CD8-positive, alpha-beta memory T cell (primary cell): ENCODE measurements at regions not wholly inside any gene's neighbourhood (a gene's known extent, or its start where the extent isn't known, plus 50 kb on each side); places are given as distances from the start of the nearest gene placed in this dataset.

Experiments
- CTCF ChIA-PET: fragments of 350-600 bp; sonication (Branson Sonifier 250); formaldehyde crosslinking; loops from one replicate; lab custom pipeline; 2021; ENCODE audit warnings: antibody characterized with exemption; lab: Charles Lee
- POLR2A ChIA-PET: fragments of 350-600 bp; sonication (Branson Sonifier 250); formaldehyde crosslinking; loops from one replicate; lab custom pipeline; 2021; ENCODE audit warnings: antibody characterized with exemption; lab: Charles Lee
- DNase-seq, 5 donors: peaks; one replicate each; pipeline versions ENCODE4 v3.0.0 to v3.0.0-alpha.2; 2020 to 2022; ENCODE audit warnings: mixed read lengths in 1 of 5
- H3K27ac ChIP-seq: one replicate; pipeline ENCODE4 v1.7.0; 2013; ENCODE audit warnings: low read depth, mild to moderate bottlenecking, low read length, moderate library complexity
- H3K27me3 ChIP-seq: 2 replicates; pipeline ENCODE4 v1.7.0; 2013; ENCODE audit warnings: low read length, mild to moderate bottlenecking; ENCODE audit not compliant: insufficient read depth, poor library complexity, severe bottlenecking
- H3K36me3 ChIP-seq: 2 replicates; pipeline ENCODE4 v1.7.0; 2013; ENCODE audit warnings: mild to moderate bottlenecking, low read length, moderate library complexity; ENCODE audit not compliant: insufficient read depth
- H3K4me1 ChIP-seq: 2 replicates; pipeline ENCODE4 v1.7.0; 2013; ENCODE audit warnings: mild to moderate bottlenecking, low read length, moderate library complexity; ENCODE audit not compliant: insufficient read depth
- H3K4me3 ChIP-seq: 2 replicates; pipeline ENCODE4 v1.7.0; 2013; ENCODE audit warnings: mild to moderate bottlenecking, low read length
- H3K9me3 ChIP-seq: 2 replicates; pipeline ENCODE4 v1.7.0; 2013; ENCODE audit warnings: mild to moderate bottlenecking, low read length
- H3K27ac Mint-ChIP-seq, 8 donors: one replicate each; pipeline ENCODE4 v1.8.0; 2020 to 2021; ENCODE audit warnings: mixed read lengths in 8 of 8, mild to moderate bottlenecking in 6 of 8, inconsistent platforms in 3 of 8, moderate library complexity in 3 of 8
- H3K27me3 Mint-ChIP-seq, 2 donors: one replicate each; pipeline ENCODE4 v1.8.0; 2020 to 2021; ENCODE audit warnings: mixed read lengths in 2 of 2, mild to moderate bottlenecking in 1 of 2, moderate library complexity in 1 of 2
- H3K36me3 Mint-ChIP-seq, 3 donors: one replicate each; pipeline ENCODE4 v1.8.0; 2020 to 2021; ENCODE audit warnings: mixed read lengths in 3 of 3, inconsistent platforms in 1 of 3, mild to moderate bottlenecking in 1 of 3
- H3K4me1 Mint-ChIP-seq, 3 donors: one replicate each; pipeline ENCODE4 v1.8.0; 2020 to 2021; ENCODE audit warnings: mixed read lengths in 3 of 3, inconsistent platforms in 1 of 3, mild to moderate bottlenecking in 1 of 3
- H3K4me3 Mint-ChIP-seq, 7 donors: one replicate each; pipeline ENCODE4 v1.8.0; 2020 to 2021; ENCODE audit warnings: mixed read lengths in 7 of 7, mild to moderate bottlenecking in 6 of 7, moderate library complexity in 4 of 7, inconsistent platforms in 2 of 7
- H3K9me3 Mint-ChIP-seq, 5 donors: one replicate each; pipeline ENCODE4 v1.8.0; 2020 to 2022; ENCODE audit warnings: mixed read lengths in 5 of 5, mild to moderate bottlenecking in 3 of 5, moderate library complexity in 2 of 5, inconsistent platforms in 1 of 5

GRCh38 chr7:1329261-1329660, 96.6 kb downstream of the UNCX start:
- no peak overlapping the region for H3K27ac ChIP-seq
- Mint-ChIP-seq H3K27me3 (peaks cover 13 to 14% of the 10 kb centered on the region in 2 donors), H3K36me3 (no peaks in the 10 kb centered on the region), H3K4me1 (no peaks in the 10 kb centered on the region), H3K4me3 (no peak overlapping the region), H3K27ac (no peak overlapping the region), H3K9me3 (peaks cover 0 to 3% (median under 1%) of the 10 kb centered on the region in 5 donors)
- ChIA-PET CTCF (no interaction called here), POLR2A (no interaction called here)
- peaks cover under 1% of the 10 kb centered on the region for H3K27me3 ChIP-seq
- H3K36me3 ChIP-seq = no peaks in the 10 kb centered on the region
- no peak for DNase-seq
- H3K9me3 ChIP-seq = no peaks in the 10 kb centered on the region
- H3K4me3 ChIP-seq = no peak overlapping the region
- no peaks in the 10 kb centered on the region for H3K4me1 ChIP-seq

- Mint-ChIP-seq H3K36me3 (no peaks in the 10 kb centered on the region), H3K27ac (no peak overlapping the region), H3K9me3 (peaks cover 0 to 6% (median 5%) of the 10 kb centered on the region in 5 donors), H3K4me3 (no peak overlapping the region), H3K27me3 (peaks cover 16 to 19% of the 10 kb centered on the region in 2 donors), H3K4me1 (no peaks in the 10 kb centered on the region)
- H3K27me3 ChIP-seq = peaks cover 4% of the 10 kb centered on the region
- no peaks in the 10 kb centered on the region for H3K4me1 ChIP-seq
- H3K4me3 ChIP-seq = no peak overlapping the region
- H3K27ac ChIP-seq = no peak overlapping the region
- no peaks in the 10 kb centered on the region for H3K9me3 ChIP-seq
- ChIA-PET CTCF (no interaction called here), POLR2A (no interaction called here)
- no peaks in the 10 kb centered on the region for H3K36me3 ChIP-seq
- DNase-seq = no peak
Measured at GRCh38 chr7:1329966-1330800, 97.5 kb downstream of the UNCX start.

GRCh38 chr7:1330801-1331425, 98.2 kb downstream of the UNCX start:
- ChIA-PET CTCF (no interaction called here), POLR2A (no interaction called here)
- peaks cover 0 to 9% (median 6%) of the 10 kb centered on the region in 5 donors for H3K9me3 Mint-ChIP-seq
- no peaks in the 10 kb centered on the region for H3K36me3 Mint-ChIP-seq
- H3K27me3 Mint-ChIP-seq = peaks cover 17 to 21% of the 10 kb centered on the region in 2 donors
- Histone ChIP-seq H3K36me3 (no peaks in the 10 kb centered on the region), H3K27me3 (peaks cover 4% of the 10 kb centered on the region), H3K27ac (no peak overlapping the region), H3K9me3 (no peaks in the 10 kb centered on the region), H3K4me3 (no peak overlapping the region), H3K4me1 (no peaks in the 10 kb centered on the region)
- DNase-seq = no peak
- H3K4me1 Mint-ChIP-seq = no peaks in the 10 kb centered on the region
- H3K27ac Mint-ChIP-seq = no peak overlapping the region
- no peak overlapping the region for H3K4me3 Mint-ChIP-seq

- Mint-ChIP-seq H3K9me3 (peaks cover 6 to 16% (median 13%) of the 10 kb centered on the region in 5 donors), H3K4me1 (no peaks in the 10 kb centered on the region), H3K36me3 (no peaks in the 10 kb centered on the region), H3K4me3 (no peak overlapping the region), H3K27me3 (peaks cover 17 to 22% of the 10 kb centered on the region in 2 donors), H3K27ac (no peak overlapping the region)
- ChIA-PET CTCF (no interaction called here), POLR2A (no interaction called here)
- H3K9me3 ChIP-seq = no peaks in the 10 kb centered on the region
- no peaks in the 10 kb centered on the region for H3K4me1 ChIP-seq
- peaks cover 4% of the 10 kb centered on the region for H3K27me3 ChIP-seq
- H3K36me3 ChIP-seq = no peaks in the 10 kb centered on the region
- H3K27ac ChIP-seq = no peak overlapping the region
- DNase-seq = peak in 1 of 5 donors; percentile 7
- no peak overlapping the region for H3K4me3 ChIP-seq
Measured at GRCh38 chr7:1331561-1332467, 99.1 kb downstream of the UNCX start.

GRCh38 chr7:1336509-1336908, 103.8 kb downstream of the UNCX start:
- ChIA-PET POLR2A (no interaction called here), CTCF (no interaction called here)
- Histone ChIP-seq H3K27me3 (peaks cover 4% of the 10 kb centered on the region), H3K36me3 (no peaks in the 10 kb centered on the region), H3K4me3 (no peak overlapping the region), H3K4me1 (no peaks in the 10 kb centered on the region), H3K9me3 (no peaks in the 10 kb centered on the region), H3K27ac (no peak overlapping the region)
- Mint-ChIP-seq H3K36me3 (peaks cover 0 to 9% (median 2%) of the 10 kb centered on the region in 3 donors), H3K4me1 (no peaks in the 10 kb centered on the region), H3K27me3 (peaks cover 33 to 38% of the 10 kb centered on the region in 2 donors), H3K27ac (no peak overlapping the region), H3K4me3 (no peak overlapping the region), H3K9me3 (peaks cover 10 to 40% (median 34%) of the 10 kb centered on the region in 5 donors)
- DNase-seq = no peak

GRCh38 chr7:1339611-1340010, 106.9 kb downstream of the UNCX start:
- ChIA-PET CTCF (no interaction called here), POLR2A (no interaction called here)
- H3K4me3 Mint-ChIP-seq = no peak overlapping the region
- no peak overlapping the region for H3K4me3 ChIP-seq
- no peak overlapping the region for H3K27ac Mint-ChIP-seq
- H3K27ac ChIP-seq = no peak overlapping the region
- H3K36me3 ChIP-seq = no peaks in the 10 kb centered on the region
- peak in 1 of 5 donors; percentile 13 for DNase-seq
- peaks cover 0 to 9% (median 2%) of the 10 kb centered on the region in 3 donors for H3K36me3 Mint-ChIP-seq
- no peaks in the 10 kb centered on the region for H3K4me1 ChIP-seq
- peaks cover 10 to 37% (median 28%) of the 10 kb centered on the region in 5 donors for H3K9me3 Mint-ChIP-seq
- H3K27me3 Mint-ChIP-seq = peaks cover 25 to 34% of the 10 kb centered on the region in 2 donors
- no peaks in the 10 kb centered on the region for H3K9me3 ChIP-seq
- H3K27me3 ChIP-seq = no peaks in the 10 kb centered on the region
- no peaks in the 10 kb centered on the region for H3K4me1 Mint-ChIP-seq

DNA sequence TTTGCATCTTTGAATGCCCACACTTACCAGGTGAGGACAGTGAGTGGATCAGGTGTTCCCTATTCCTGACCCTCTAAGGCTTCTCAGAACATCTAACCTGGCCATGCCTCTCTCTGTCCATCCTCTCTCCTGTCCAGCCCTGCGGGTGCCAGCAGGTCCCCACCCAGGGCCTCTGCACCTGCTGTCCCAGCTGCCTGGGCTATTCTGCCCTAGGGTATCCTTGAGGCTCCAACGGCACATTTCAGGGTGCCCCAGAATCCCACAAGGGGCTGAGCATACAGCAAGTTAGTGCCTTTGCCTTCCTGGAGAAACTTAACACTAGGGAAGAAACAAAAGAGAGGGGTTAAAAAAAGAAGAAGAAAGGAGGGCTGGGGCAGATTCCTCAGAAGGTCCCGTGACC, 107.4 kb downstream of the UNCX start:
- H3K27me3 ChIP-seq = no peaks in the 10 kb centered on the region
- H3K9me3 ChIP-seq = no peaks in the 10 kb centered on the region
- Mint-ChIP-seq H3K4me1 (no peaks in the 10 kb centered on the region), H3K9me3 (peaks cover 10 to 35% (median 28%) of the 10 kb centered on the region in 5 donors), H3K27me3 (peaks cover 23 to 32% of the 10 kb centered on the region in 2 donors), H3K27ac (no peak overlapping the region), H3K36me3 (peaks cover 0 to 9% (median 2%) of the 10 kb centered on the region in 3 donors), H3K4me3 (no peak overlapping the region)
- ChIA-PET POLR2A (no interaction called here), CTCF (no interaction called here)
- H3K4me3 ChIP-seq = no peak overlapping the region
- H3K36me3 ChIP-seq = no peaks in the 10 kb centered on the region
- no peak for DNase-seq
- no peaks in the 10 kb centered on the region for H3K4me1 ChIP-seq
- no peak overlapping the region for H3K27ac ChIP-seq
